ENCODE measurements at regions not wholly inside any gene's neighbourhood (a gene's known extent, or its start where the extent isn't known, plus 50 kb on each side); places are given as distances from the start of the nearest gene placed in this dataset.

DNA sequence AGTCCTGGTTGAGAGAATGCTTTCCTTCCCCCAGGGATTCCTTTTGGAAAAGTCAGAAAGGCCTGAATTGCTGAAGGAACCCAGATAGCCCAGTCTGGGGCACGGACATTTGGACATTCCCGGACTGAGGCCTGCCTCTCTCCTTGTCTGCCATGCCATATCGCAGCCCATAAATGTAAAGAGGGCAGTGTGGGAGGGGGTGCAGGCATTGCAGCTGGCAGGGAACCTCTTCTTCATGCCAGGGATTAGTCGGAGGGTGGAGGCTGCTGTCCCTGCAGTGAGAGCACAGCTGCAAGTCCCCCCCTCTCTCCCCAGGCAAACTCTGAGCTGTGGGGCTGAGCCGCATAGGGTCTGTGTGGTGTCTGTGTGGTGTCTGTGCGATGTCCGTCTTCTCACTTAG is 486.0 kb upstream of the MKI67 start:
- Histone ChIP-seq H3K4me1 (ENCODE audit: control insufficient read depth in 1 of 2, insufficient read depth in 2 of 2, low read length in 2 of 2) (no peaks in the 10 kb centered on the region), H3K9ac (ENCODE audit: low read length) (no peak overlapping the region), H2AFZ (ENCODE audit: low read depth, low read length, poor library complexity, severe bottlenecking) (no peak overlapping the region), H3K4me3 (replicated peaks in 1 of 2; ENCODE audit: low read depth in 1 of 2, low read length in 2 of 2) (no peak overlapping the region), H3K36me3 (ENCODE audit: control insufficient read depth in 1 of 2, insufficient read depth in 2 of 2, low read length in 2 of 2) (no peaks in the 10 kb centered on the region), H4K20me1 (ENCODE audit: insufficient read depth) (no peaks in the 10 kb centered on the region), H3K4me2 (ENCODE audit: low read length) (no peak overlapping the region), H3K9me3 (ENCODE audit: control insufficient read depth in 1 of 2, insufficient read depth in 1 of 2, low read depth in 1 of 2, low read length in 2 of 2) (no peaks in the 10 kb centered on the region), H3K27ac (ENCODE audit: low read depth, low read length) (no peak overlapping the region), H3K27me3 (ENCODE audit: insufficient read depth, low read length) (peaks cover 25% of the 10 kb centered on the region), H3K79me2 (ENCODE audit: insufficient read depth, low read length) (no peaks in the 10 kb centered on the region), H3K9me2 (ENCODE audit: insufficient read depth) (no peaks in the 10 kb centered on the region)
- TF ChIP-seq, protein P1, sequence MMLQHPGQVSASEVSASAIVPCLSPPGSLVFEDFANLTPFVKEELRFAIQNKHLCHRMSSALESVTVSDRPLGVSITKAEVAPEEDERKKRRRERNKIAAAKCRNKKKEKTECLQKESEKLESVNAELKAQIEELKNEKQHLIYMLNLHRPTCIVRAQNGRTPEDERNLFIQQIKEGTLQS (IDR thresholded peaks at IDR 0.05), result no peak
- TF ChIP-seq, protein P2, sequence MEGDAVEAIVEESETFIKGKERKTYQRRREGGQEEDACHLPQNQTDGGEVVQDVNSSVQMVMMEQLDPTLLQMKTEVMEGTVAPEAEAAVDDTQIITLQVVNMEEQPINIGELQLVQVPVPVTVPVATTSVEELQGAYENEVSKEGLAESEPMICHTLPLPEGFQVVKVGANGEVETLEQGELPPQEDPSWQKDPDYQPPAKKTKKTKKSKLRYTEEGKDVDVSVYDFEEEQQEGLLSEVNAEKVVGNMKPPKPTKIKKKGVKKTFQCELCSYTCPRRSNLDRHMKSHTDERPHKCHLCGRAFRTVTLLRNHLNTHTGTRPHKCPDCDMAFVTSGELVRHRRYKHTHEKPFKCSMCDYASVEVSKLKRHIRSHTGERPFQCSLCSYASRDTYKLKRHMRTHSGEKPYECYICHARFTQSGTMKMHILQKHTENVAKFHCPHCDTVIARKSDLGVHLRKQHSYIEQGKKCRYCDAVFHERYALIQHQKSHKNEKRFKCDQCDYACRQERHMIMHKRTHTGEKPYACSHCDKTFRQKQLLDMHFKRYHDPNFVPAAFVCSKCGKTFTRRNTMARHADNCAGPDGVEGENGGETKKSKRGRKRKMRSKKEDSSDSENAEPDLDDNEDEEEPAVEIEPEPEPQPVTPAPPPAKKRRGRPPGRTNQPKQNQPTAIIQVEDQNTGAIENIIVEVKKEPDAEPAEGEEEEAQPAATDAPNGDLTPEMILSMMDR (IDR thresholded peaks at IDR 0.05 in 2 of 3, conservative IDR thresholded peaks at IDR 0.05 in 1 of 3; ENCODE audit: borderline replicate concordance in 1 of 3, insufficient read depth in 1 of 3, low read depth in 2 of 3, low read length in 2 of 3), result no peak
- no peak for TF ChIP-seq ZFX (IDR thresholded peaks at IDR 0.05)
- ChIA-PET CTCF (no interaction called here), RAD21 (ENCODE audit: low non-redundant PET in 1 of 2, low total read pairs in 2 of 2, uncharacterized antibody in 2 of 2, unreplicated experiment in 2 of 2) (no interaction called here), POLR2A (no interaction called here)
- intact Hi-C loops (cut with micrococcal nuclease), result no loop called here
- no TSS peak for BruUV-seq (replicated peaks)
- DNase-seq (ENCODE audit: low read depth, low spot score), result no peak
- ATAC-seq, result no peak

DNA sequence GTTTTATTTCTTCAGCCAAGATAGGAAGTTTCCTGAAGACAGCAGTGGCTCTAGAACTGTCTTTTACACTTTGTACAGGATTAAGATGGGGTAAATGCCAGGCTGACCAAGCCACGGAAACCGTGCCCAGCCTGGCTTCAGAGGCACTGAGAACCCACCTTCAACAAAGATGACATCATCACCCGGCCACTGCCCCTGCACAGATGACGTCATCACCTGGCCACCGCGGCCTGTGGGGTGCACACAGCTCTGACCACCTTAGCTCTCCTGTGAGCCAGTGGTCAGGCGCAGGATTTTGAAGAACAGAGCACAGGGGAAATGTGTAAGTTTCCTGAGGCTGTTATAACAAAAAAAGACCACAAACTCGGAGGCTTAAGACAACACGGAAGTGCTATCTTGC is 486.4 kb upstream of the MKI67 start:
- ATAC-seq (no peak), DNase-seq (ENCODE audit: low read depth, low spot score) (no peak)
- ChIA-PET POLR2A (no interaction called here), CTCF (no interaction called here), RAD21 (ENCODE audit: low non-redundant PET in 1 of 2, low total read pairs in 2 of 2, uncharacterized antibody in 2 of 2, unreplicated experiment in 2 of 2) (no interaction called here)
- Histone ChIP-seq H4K20me1 (ENCODE audit: insufficient read depth) (no peaks in the 10 kb centered on the region), H2AFZ (ENCODE audit: low read depth, low read length, poor library complexity, severe bottlenecking) (no peak overlapping the region), H3K79me2 (ENCODE audit: insufficient read depth, low read length) (no peaks in the 10 kb centered on the region), H3K4me2 (ENCODE audit: low read length) (no peak overlapping the region), H3K9me2 (ENCODE audit: insufficient read depth) (no peaks in the 10 kb centered on the region), H3K27me3 (ENCODE audit: insufficient read depth, low read length) (peaks cover 20% of the 10 kb centered on the region), H3K4me3 (replicated peaks in 1 of 2; ENCODE audit: low read depth in 1 of 2, low read length in 2 of 2) (no peak overlapping the region), H3K36me3 (ENCODE audit: control insufficient read depth in 1 of 2, insufficient read depth in 2 of 2, low read length in 2 of 2) (no peaks in the 10 kb centered on the region), H3K4me1 (ENCODE audit: control insufficient read depth in 1 of 2, insufficient read depth in 2 of 2, low read length in 2 of 2) (no peaks in the 10 kb centered on the region), H3K9me3 (ENCODE audit: control insufficient read depth in 1 of 2, insufficient read depth in 1 of 2, low read depth in 1 of 2, low read length in 2 of 2) (no peaks in the 10 kb centered on the region), H3K27ac (ENCODE audit: low read depth, low read length) (no peak overlapping the region), H3K9ac (ENCODE audit: low read length) (no peak overlapping the region)
- BruUV-seq (replicated peaks), result no TSS peak
- TF ChIP-seq, protein P1 (IDR thresholded peaks at IDR 0.05), result no peak
- no peak for TF ChIP-seq RAD21 (IDR thresholded peaks at IDR 0.05; ENCODE audit: low read depth)
- no peak for TF ChIP-seq EZH2 (IDR thresholded peaks at IDR 0.05)
- TF ChIP-seq CBX3 (IDR thresholded peaks at IDR 0.05; ENCODE audit: low read depth), result no peak
- TF ChIP-seq YY1 (IDR thresholded peaks at IDR 0.05; ENCODE audit: extremely low read depth, insufficient replicate concordance, low read depth, low read length), result no peak
- TF ChIP-seq, protein P3, sequence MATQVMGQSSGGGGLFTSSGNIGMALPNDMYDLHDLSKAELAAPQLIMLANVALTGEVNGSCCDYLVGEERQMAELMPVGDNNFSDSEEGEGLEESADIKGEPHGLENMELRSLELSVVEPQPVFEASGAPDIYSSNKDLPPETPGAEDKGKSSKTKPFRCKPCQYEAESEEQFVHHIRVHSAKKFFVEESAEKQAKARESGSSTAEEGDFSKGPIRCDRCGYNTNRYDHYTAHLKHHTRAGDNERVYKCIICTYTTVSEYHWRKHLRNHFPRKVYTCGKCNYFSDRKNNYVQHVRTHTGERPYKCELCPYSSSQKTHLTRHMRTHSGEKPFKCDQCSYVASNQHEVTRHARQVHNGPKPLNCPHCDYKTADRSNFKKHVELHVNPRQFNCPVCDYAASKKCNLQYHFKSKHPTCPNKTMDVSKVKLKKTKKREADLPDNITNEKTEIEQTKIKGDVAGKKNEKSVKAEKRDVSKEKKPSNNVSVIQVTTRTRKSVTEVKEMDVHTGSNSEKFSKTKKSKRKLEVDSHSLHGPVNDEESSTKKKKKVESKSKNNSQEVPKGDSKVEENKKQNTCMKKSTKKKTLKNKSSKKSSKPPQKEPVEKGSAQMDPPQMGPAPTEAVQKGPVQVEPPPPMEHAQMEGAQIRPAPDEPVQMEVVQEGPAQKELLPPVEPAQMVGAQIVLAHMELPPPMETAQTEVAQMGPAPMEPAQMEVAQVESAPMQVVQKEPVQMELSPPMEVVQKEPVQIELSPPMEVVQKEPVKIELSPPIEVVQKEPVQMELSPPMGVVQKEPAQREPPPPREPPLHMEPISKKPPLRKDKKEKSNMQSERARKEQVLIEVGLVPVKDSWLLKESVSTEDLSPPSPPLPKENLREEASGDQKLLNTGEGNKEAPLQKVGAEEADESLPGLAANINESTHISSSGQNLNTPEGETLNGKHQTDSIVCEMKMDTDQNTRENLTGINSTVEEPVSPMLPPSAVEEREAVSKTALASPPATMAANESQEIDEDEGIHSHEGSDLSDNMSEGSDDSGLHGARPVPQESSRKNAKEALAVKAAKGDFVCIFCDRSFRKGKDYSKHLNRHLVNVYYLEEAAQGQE (IDR thresholded peaks at IDR 0.05; ENCODE audit: low read depth), result no peak
- no peak for TF ChIP-seq ELF1 (IDR thresholded peaks at IDR 0.05; ENCODE audit: borderline replicate concordance, low read depth)
- TF ChIP-seq POLR2A (IDR thresholded peaks at IDR 0.05; ENCODE audit: borderline replicate concordance, extremely low read depth, insufficient read depth, insufficient read length), result no peak
- TF ChIP-seq, protein P4, sequence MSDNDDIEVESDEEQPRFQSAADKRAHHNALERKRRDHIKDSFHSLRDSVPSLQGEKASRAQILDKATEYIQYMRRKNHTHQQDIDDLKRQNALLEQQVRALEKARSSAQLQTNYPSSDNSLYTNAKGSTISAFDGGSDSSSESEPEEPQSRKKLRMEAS (IDR thresholded peaks at IDR 0.05), result no peak
- no peak for TF ChIP-seq EGR1 (IDR thresholded peaks at IDR 0.05; ENCODE audit: low read depth)
- TF ChIP-seq TCF7L2 (IDR thresholded peaks at IDR 0.05; ENCODE audit: borderline replicate concordance, extremely low read depth, insufficient read depth, insufficient read length), result no peak
- TF ChIP-seq SIN3A (IDR thresholded peaks at IDR 0.05; ENCODE audit: low read depth), result no peak
- no peak for TF ChIP-seq ZFX (IDR thresholded peaks at IDR 0.05)
- intact Hi-C loops (cut with micrococcal nuclease), result no loop called here
